BE2C (cell line): ENCODE measurements at regions not wholly inside any gene's neighbourhood (a gene's known extent, or its start where the extent isn't known, plus 50 kb on each side); places are given as distances from the start of the nearest gene placed in this dataset.
"Not testable (repeated sequence)": the region's sequence is repeated elsewhere in the genome, so short reads cannot be mapped to it uniquely, and the experiment has no call there.

Source experiments
- DNase-seq: peaks from one replicate; pipeline ENCODE4 v3.0.0-alpha.2; 2020
- H3K27me3 ChIP-seq: fragments of 250-450 bp; sonication (Bioruptor Pico); 2 replicates; pipeline ENCODE4 v1.5.1; 2020; ENCODE audit warnings: mild to moderate bottlenecking
- H3K36me3 ChIP-seq: fragments of 250-450 bp; sonication (Bioruptor Pico); 2 replicates; pipeline ENCODE4 v1.5.1; 2020; ENCODE audit warnings: mild to moderate bottlenecking
- H3K4me1 ChIP-seq: fragments of 250-450 bp; sonication (Bioruptor Pico); 2 replicates; pipeline ENCODE4 v1.5.1; 2020
- H3K4me3 ChIP-seq: 2 replicates; pipeline ENCODE4 v1.5.1; 2011; ENCODE audit warnings: low read depth, low read length
- H3K9me3 ChIP-seq: fragments of 250-450 bp; sonication (Bioruptor Pico); 2 replicates; pipeline ENCODE4 v1.5.1; 2020
- CTCF ChIP-seq: IDR thresholded peaks from 2 replicates; pipeline ENCODE4 v1.5.1; 2012; ENCODE audit warnings: mild to moderate bottlenecking, low read depth, low read length

DNA sequence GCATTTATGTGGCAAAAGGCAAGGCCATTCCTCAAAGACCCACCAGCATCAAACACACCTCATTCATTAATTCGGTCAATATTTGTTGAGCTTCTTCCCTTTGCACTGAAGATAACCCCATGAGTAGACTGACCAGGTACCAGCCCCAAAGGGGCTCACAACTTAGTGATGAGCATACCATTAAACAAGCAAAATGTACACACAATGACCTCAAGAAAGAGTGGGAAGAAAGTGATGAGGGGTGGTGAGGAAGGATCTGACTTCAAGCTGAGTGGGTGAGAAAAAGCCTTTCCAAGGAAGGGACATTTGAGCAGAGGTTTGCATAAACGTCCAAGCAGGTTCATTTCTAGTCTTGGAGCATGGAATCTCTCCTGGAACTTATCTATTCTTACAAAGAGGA is 562.5 kb downstream of the TOX3 start:
- DNase-seq, result no peak
- Histone ChIP-seq H3K36me3 (no peaks in the 10 kb centered on the region), H3K4me1 (peaks cover 4% of the 10 kb centered on the region; the same call in 1 of the 2 replicates), H3K9me3 (no peaks in the 10 kb centered on the region), H3K4me3 (no peak overlapping the region), H3K27me3 (no peaks in the 10 kb centered on the region)
- no peak for TF ChIP-seq CTCF

- no peaks in the 10 kb centered on the region for H3K9me3 ChIP-seq
- peaks cover 4% of the 10 kb centered on the region; the same call in 1 of the 2 replicates for H3K4me1 ChIP-seq
- H3K36me3 ChIP-seq, result no peaks in the 10 kb centered on the region
- H3K27me3 ChIP-seq, result no peaks in the 10 kb centered on the region
- no peak overlapping the region for H3K4me3 ChIP-seq
- peak; percentile 86 for TF ChIP-seq CTCF
- DNase-seq, result peak; percentile 63
Measured at GRCh38 chr16:51982715-51983680, 563.9 kb downstream of the TOX3 start.

DNA sequence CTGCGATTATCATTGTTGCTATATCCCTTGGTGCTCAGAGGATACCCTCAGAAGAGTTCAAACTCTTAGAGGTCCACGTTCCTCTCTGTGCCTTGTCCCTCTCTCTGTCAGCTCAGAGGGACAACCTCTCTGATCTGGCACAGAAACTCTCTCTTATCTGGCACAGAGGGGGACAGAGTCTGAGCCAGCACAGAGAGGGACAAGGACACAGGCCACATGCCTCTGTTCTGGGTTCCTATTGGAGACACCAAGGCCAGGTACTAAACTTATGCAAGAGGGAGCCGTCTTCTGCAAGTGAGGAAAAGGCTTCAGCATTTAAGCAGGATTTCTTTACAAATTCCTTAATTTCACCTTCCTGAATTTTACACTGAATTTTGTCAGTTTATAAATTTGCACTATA is 565.2 kb downstream of the TOX3 start:
- no peaks in the 10 kb centered on the region for H3K36me3 ChIP-seq
- H3K4me3 ChIP-seq, result no peak overlapping the region
- no peak for DNase-seq
- H3K4me1 ChIP-seq, result peaks cover 4% of the 10 kb centered on the region; the same call in 1 of the 2 replicates
- no peak for TF ChIP-seq CTCF
- H3K27me3 ChIP-seq, result no peaks in the 10 kb centered on the region
- no peaks in the 10 kb centered on the region for H3K9me3 ChIP-seq

DNA sequence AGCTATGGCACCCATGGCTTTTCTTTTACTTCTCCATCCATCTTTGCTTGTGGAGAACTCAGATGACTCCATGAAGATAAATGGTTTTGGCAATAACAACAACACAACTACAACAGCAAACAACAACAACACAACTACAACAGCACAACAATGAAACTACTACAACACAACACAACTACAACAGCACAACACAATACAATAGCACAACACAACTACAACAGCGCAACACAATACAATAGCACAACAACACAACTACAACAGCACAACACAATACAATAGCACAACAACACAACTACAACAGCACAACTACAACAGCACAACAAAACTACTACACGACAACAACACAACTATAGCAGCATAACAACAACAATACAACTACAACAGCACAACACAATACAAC is 569.4 kb downstream of the TOX3 start:
- H3K4me3 ChIP-seq, DNase-seq, H3K36me3 ChIP-seq, H3K27me3 ChIP-seq, H3K9me3 ChIP-seq, H3K4me1 ChIP-seq: not testable (repeated sequence)

- Histone ChIP-seq H3K4me3 (no peak overlapping the region), H3K27me3 (no peaks in the 10 kb centered on the region), H3K36me3 (no peaks in the 10 kb centered on the region), H3K9me3 (no peaks in the 10 kb centered on the region), H3K4me1 (peaks cover 4% of the 10 kb centered on the region; the same call in 1 of the 2 replicates)
- DNase-seq, result peak; percentile 65
- TF ChIP-seq CTCF, result peak; percentile 89
Measured at GRCh38 chr16:51971184-51971583, 575.8 kb downstream of the TOX3 start.

- Histone ChIP-seq H3K9me3 (no peaks in the 10 kb centered on the region), H3K4me3 (no peak overlapping the region), H3K36me3 (no peaks in the 10 kb centered on the region), H3K27me3 (no peaks in the 10 kb centered on the region), H3K4me1 (peaks cover 4% of the 10 kb centered on the region; the same call in 1 of the 2 replicates)
- DNase-seq, result no peak
- TF ChIP-seq CTCF, result no peak
Measured at GRCh38 chr16:51968749-51969148, 578.2 kb downstream of the TOX3 start.
